Natural killer cell (primary cell): ENCODE measurements at regions not wholly inside any gene's neighbourhood (a gene's known extent, or its start where the extent isn't known, plus 50 kb on each side); places are given as distances from the start of the nearest gene placed in this dataset.
A peak's percentile ranks its signal among the peaks of the same experiment; 100 is the strongest.

Source experiments
- ATAC-seq, 3 donors: fragments of 150-1000 bp in 2 of 3; fragments of 200-7000 bp in 1 of 3; cut with Tn5 transposase; 1 replicate in 1 of 3; 2 replicates in 2 of 3; pipeline ENCODE4 v1.10.0; 2021; ENCODE audit warnings: mild to moderate bottlenecking in 2 of 3, moderate library complexity in 2 of 3
- DNase-seq, 2 donors: peaks; one replicate each; pipeline versions ENCODE4 v3.0.0 to v3.0.0-alpha.2; 2013 to 2021; ENCODE audit warnings: mixed read lengths in 1 of 2
- H3K27ac ChIP-seq: one replicate; pipeline ENCODE4 v1.5.1; 2013; ENCODE audit warnings: mild to moderate bottlenecking, low read length
- H3K27me3 ChIP-seq: one replicate; pipeline ENCODE4 v1.6.1; 2013; ENCODE audit warnings: low read length; ENCODE audit not compliant: control insufficient read depth, insufficient read depth
- H3K36me3 ChIP-seq: one replicate; pipeline ENCODE4 v1.6.1; 2013; ENCODE audit warnings: low read length; ENCODE audit not compliant: control insufficient read depth, insufficient read depth
- H3K4me1 ChIP-seq: one replicate; pipeline ENCODE4 v1.6.1; 2013; ENCODE audit warnings: low read length; ENCODE audit not compliant: control insufficient read depth, insufficient read depth
- H3K4me3 ChIP-seq: one replicate; pipeline ENCODE4 v1.5.1; 2013; ENCODE audit warnings: low read length
- H3K9me3 ChIP-seq: one replicate; pipeline ENCODE4 v1.6.1; 2013; ENCODE audit warnings: low read length; ENCODE audit not compliant: control insufficient read depth, insufficient read depth
- H3K27ac Mint-ChIP-seq, 2 donors: one replicate each; pipeline ENCODE4 v1.8.0; 2022; ENCODE audit warnings: mild to moderate bottlenecking in 2 of 2, mixed read lengths in 2 of 2, moderate library complexity in 1 of 2
- H3K27me3 Mint-ChIP-seq, 2 donors: one replicate each; pipeline ENCODE4 v1.8.0; 2022; ENCODE audit warnings: low read depth in 2 of 2, mixed read lengths in 2 of 2
- H3K36me3 Mint-ChIP-seq: one replicate; pipeline ENCODE4 v1.8.0; 2022; ENCODE audit warnings: mixed read lengths
- H3K4me1 Mint-ChIP-seq, 2 donors: one replicate each; pipeline ENCODE4 v1.8.0; 2022; ENCODE audit warnings: mixed read lengths in 2 of 2
- H3K4me3 Mint-ChIP-seq: one replicate; pipeline ENCODE4 v1.8.0; 2022; ENCODE audit warnings: mild to moderate bottlenecking, moderate library complexity, mixed read lengths
- H3K9me3 Mint-ChIP-seq, 2 donors: one replicate each; pipeline ENCODE4 v1.8.0; 2022; ENCODE audit warnings: mixed read lengths in 2 of 2
- CTCF ChIP-seq: fragments of 200-600 bp; IDR thresholded peaks from one replicate; pipeline ENCODE4 v1.8.0; 2022; ENCODE audit warnings: antibody characterized with exemption
- WGBS: methylation state at CpG from one replicate; pipeline ENCODE4 v1.1.7; 2013; ENCODE audit warnings: missing lambda C conversion rate; ENCODE audit not compliant: insufficient coverage; 5-methylcytosine and 5-hydroxymethylcytosine counted together
- intact Hi-C: fragments of 100-400 bp; cut with micrococcal nuclease; formaldehyde crosslinking; loops from one replicate; pipeline ENCODE4 v1.14.2; 2022

GRCh38 chr15:66911131-66911700 is 154.2 kb upstream of the SMAD3 start:
- H3K4me3 ChIP-seq = no peak overlapping the region
- no peaks in the 10 kb centered on the region for H3K4me1 Mint-ChIP-seq
- no peak overlapping the region for H3K27ac ChIP-seq
- DNase-seq = no peak
- TF ChIP-seq CTCF = no peak
- H3K4me1 ChIP-seq = peaks cover 19% of the 10 kb centered on the region
- peaks cover 0 to 2% of the 10 kb centered on the region in 2 donors for H3K9me3 Mint-ChIP-seq
- H3K27ac Mint-ChIP-seq = no peak overlapping the region
- H3K36me3 Mint-ChIP-seq = no peaks in the 10 kb centered on the region
- H3K4me3 Mint-ChIP-seq = no peak overlapping the region
- H3K27me3 Mint-ChIP-seq = peaks cover 17 to 47% of the 10 kb centered on the region in 2 donors
- no peaks in the 10 kb centered on the region for H3K9me3 ChIP-seq
- no peaks in the 10 kb centered on the region for H3K27me3 ChIP-seq
- 91% methylated on average over 13 of the region's 13 CpGs for WGBS
- no peaks in the 10 kb centered on the region for H3K36me3 ChIP-seq
- intact Hi-C loops = no loop called here
- no peak for ATAC-seq

GRCh38 chr15:66912001-66912400 is 153.4 kb upstream of the SMAD3 start:
- TF ChIP-seq CTCF = no peak
- intact Hi-C loops = no loop called here
- Histone ChIP-seq H3K4me3 (no peak overlapping the region), H3K4me1 (peaks cover 19% of the 10 kb centered on the region), H3K27ac (no peak overlapping the region), H3K36me3 (no peaks in the 10 kb centered on the region), H3K27me3 (no peaks in the 10 kb centered on the region), H3K9me3 (no peaks in the 10 kb centered on the region)
- no peaks in the 10 kb centered on the region for H3K36me3 Mint-ChIP-seq
- peak in 1 of 3 donors; percentile 32 for ATAC-seq
- DNase-seq = peak in 1 of 2 donors; percentile 76
- no peak overlapping the region for H3K27ac Mint-ChIP-seq
- no peak overlapping the region for H3K4me3 Mint-ChIP-seq
- 34% methylated on average over 4 of the region's 7 CpGs for WGBS
- peaks cover 16 to 48% of the 10 kb centered on the region in 2 donors for H3K27me3 Mint-ChIP-seq
- peaks cover 0 to 3% of the 10 kb centered on the region in 2 donors for H3K9me3 Mint-ChIP-seq
- H3K4me1 Mint-ChIP-seq = no peaks in the 10 kb centered on the region

GRCh38 chr15:66912441-66912840 is 153.0 kb upstream of the SMAD3 start:
- no peak for DNase-seq
- no peak overlapping the region for H3K27ac ChIP-seq
- Mint-ChIP-seq H3K27me3 (peaks cover 16 to 52% of the 10 kb centered on the region in 2 donors), H3K36me3 (no peaks in the 10 kb centered on the region), H3K4me3 (no peak overlapping the region), H3K9me3 (peaks cover 0 to 3% of the 10 kb centered on the region in 2 donors), H3K27ac (no peak overlapping the region), H3K4me1 (no peaks in the 10 kb centered on the region)
- 77% methylated on average over 7 of the region's 7 CpGs for WGBS
- H3K36me3 ChIP-seq = no peaks in the 10 kb centered on the region
- no peak for ATAC-seq
- H3K4me3 ChIP-seq = no peak overlapping the region
- H3K9me3 ChIP-seq = no peaks in the 10 kb centered on the region
- peaks cover 19% of the 10 kb centered on the region for H3K4me1 ChIP-seq
- H3K27me3 ChIP-seq = no peaks in the 10 kb centered on the region
- intact Hi-C loops = no loop called here
- no peak for TF ChIP-seq CTCF

GRCh38 chr15:66917904-66918448 is 147.4 kb upstream of the SMAD3 start:
- Mint-ChIP-seq H3K4me3 (no peak overlapping the region), H3K4me1 (peaks cover 0 to 5% of the 10 kb centered on the region in 2 donors), H3K36me3 (no peaks in the 10 kb centered on the region), H3K27ac (no peak overlapping the region), H3K9me3 (peaks cover 0 to 3% of the 10 kb centered on the region in 2 donors), H3K27me3 (peaks cover 31 to 49% of the 10 kb centered on the region in 2 donors)
- H3K4me1 ChIP-seq = no peaks in the 10 kb centered on the region
- intact Hi-C loops = no loop called here
- H3K27ac ChIP-seq = no peak overlapping the region
- 94% methylated on average over 1 of the region's 2 CpGs for WGBS
- H3K36me3 ChIP-seq = no peaks in the 10 kb centered on the region
- no peak overlapping the region for H3K4me3 ChIP-seq
- H3K27me3 ChIP-seq = no peaks in the 10 kb centered on the region
- DNase-seq (no peak), ATAC-seq (no peak)
- no peaks in the 10 kb centered on the region for H3K9me3 ChIP-seq
- TF ChIP-seq CTCF = no peak
